D721Med (cell line): ENCODE measurements at regions not wholly inside any gene's neighbourhood (a gene's known extent, or its start where the extent isn't known, plus 50 kb on each side); places are given as distances from the start of the nearest gene placed in this dataset.

Source experiments
- DNase-seq: peaks from one replicate; pipeline ENCODE4 v3.0.0; 2011; ENCODE audit warnings: low spot score; ENCODE audit not compliant: insufficient read length
- FAIRE-seq: peaks from 2 replicates; lab custom pipeline; 2011; peaks lifted over from hg19 to GRCh38; lab: Jason Lieb, UNC
- TF ChIP-seq, protein P1 (sequence below): IDR thresholded peaks from 2 replicates; pipeline ENCODE4 v1.5.1; 2012; ENCODE audit warnings: mild to moderate bottlenecking, control low read depth; ENCODE audit not compliant: insufficient read depth; ENCODE audit errors: missing control alignments

DNA sequence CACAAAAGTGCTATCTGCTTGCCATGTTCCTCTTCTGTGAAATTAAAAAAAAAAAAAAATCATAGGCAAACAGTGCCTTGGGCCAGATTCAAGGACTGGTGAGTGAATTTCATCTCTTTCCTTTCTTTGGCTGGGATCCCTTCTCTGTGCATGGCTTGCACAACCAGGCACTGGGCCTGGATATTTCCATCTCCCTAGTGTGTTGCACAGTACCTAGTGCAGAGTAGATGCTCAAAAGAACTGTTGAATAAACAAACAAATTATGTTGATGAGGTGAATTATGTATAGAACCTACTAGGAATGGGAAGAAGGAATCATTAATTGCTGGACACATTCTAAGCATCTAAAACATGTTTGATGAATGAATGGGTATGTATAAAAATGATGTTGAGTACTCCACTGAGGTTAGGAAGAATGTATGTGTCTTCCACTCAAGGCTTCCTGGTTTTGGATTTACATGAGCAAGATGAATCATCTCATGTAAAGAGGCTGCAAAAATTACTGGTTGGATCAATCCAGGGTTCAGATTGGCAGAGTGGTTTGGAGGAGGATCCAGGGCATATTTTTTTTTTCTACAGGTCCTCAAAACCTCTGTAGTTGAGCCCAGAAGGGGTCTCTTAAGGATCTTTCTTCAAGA, 93.2 kb downstream of the EMP1 start:
- no peak for DNase-seq
- no peak for FAIRE-seq
- TF ChIP-seq, protein P1, sequence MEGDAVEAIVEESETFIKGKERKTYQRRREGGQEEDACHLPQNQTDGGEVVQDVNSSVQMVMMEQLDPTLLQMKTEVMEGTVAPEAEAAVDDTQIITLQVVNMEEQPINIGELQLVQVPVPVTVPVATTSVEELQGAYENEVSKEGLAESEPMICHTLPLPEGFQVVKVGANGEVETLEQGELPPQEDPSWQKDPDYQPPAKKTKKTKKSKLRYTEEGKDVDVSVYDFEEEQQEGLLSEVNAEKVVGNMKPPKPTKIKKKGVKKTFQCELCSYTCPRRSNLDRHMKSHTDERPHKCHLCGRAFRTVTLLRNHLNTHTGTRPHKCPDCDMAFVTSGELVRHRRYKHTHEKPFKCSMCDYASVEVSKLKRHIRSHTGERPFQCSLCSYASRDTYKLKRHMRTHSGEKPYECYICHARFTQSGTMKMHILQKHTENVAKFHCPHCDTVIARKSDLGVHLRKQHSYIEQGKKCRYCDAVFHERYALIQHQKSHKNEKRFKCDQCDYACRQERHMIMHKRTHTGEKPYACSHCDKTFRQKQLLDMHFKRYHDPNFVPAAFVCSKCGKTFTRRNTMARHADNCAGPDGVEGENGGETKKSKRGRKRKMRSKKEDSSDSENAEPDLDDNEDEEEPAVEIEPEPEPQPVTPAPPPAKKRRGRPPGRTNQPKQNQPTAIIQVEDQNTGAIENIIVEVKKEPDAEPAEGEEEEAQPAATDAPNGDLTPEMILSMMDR: no peak

DNA sequence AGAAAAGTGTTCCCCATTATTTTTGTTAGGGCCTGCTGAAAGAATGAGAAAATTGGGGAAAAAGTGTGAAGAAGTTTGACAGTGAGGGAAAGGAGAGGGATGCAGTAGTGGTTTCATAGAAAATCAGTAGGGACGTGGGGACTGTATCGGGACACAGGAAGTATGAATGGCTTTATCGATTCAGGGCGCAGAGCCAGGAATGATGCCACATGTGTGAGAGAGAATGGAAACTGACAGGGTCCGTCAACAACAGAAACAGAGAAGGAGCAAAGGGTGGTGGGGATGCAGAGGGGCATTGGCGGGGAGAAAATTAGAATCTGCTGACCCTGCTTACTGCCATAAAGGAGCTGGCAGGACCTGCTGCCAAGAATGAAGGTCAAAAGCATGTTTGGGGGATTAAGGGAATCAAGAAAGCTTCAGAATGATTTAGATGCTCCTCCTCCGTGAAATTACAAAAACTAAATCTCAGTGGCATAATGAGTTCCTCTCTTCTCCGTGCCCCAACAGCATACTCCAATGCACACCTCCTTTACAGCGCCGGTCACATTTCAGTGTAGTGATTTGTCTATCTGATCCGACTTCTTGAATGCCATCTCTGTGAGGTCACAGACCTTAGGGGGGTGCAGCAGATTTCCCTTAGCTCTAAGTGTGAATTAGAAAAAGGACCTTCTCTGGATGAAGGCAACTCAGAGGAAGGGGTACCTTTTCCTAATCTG, 92.6 kb downstream of the EMP1 start:
- DNase-seq (no peak), FAIRE-seq (no peak)
- TF ChIP-seq, protein P1: no peak

DNA sequence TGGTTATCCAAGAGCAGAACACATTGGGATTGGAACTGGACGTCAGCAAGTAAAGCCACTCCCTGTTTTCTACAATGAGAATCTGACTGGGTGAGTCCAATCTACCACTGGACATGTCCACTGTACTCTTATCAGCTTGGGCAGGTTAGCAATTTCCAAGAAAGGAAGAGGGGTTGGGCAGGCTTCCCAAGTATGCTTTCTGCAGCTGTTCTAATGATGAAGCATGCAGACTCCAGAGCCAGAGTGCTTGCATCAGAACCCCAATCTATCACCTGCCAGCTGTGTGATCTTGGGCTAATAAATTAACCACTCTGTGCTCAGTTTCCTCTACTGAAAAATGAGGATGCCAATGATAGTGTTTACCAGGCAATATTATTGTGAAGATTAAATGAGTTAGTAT, 92.0 kb downstream of the EMP1 start:
- DNase-seq (no peak), FAIRE-seq (no peak)
- TF ChIP-seq, protein P1: no peak

DNA sequence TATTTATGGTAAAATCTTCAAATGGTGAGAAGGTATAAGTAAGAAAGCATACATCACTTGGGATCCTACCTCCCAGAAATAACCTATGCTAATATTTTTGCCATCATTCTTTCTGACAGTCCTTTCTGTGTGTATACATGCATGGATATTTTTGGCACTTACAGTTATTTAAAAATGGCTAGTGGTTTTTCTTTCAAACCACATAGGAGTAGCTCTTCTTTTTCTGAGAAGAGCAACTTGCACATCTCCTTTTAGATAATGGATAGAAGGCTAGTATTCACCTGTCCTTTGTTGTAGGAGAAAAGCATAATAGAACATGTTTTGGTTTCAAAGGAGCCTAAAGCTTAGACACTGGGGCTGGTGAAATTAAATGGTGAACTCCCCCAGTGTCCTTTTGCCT, 87.3 kb downstream of the EMP1 start:
- no peak for FAIRE-seq
- TF ChIP-seq, protein P1: no peak
- no peak for DNase-seq

DNA sequence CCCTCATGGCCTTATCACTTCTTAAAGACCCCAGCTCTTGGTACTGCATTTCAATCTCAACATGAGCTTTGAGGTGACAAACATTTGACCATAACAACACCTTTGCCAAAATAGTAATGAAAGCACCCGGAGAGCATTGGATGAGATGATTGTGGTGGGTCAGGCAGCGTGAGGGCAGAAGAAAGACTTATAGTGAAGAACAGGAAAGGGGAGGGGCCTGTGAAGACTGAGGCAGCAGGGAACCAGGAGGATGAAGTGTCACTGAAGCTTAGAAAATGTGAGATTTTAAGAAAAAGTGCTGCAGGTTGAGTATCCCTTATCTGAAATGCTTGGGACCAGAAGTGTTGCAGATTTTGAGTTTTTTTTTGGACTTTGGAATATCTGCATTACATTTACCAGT, 86.3 kb downstream of the EMP1 start:
- DNase-seq (no peak), FAIRE-seq (no peak)
- TF ChIP-seq, protein P1: no peak

DNA sequence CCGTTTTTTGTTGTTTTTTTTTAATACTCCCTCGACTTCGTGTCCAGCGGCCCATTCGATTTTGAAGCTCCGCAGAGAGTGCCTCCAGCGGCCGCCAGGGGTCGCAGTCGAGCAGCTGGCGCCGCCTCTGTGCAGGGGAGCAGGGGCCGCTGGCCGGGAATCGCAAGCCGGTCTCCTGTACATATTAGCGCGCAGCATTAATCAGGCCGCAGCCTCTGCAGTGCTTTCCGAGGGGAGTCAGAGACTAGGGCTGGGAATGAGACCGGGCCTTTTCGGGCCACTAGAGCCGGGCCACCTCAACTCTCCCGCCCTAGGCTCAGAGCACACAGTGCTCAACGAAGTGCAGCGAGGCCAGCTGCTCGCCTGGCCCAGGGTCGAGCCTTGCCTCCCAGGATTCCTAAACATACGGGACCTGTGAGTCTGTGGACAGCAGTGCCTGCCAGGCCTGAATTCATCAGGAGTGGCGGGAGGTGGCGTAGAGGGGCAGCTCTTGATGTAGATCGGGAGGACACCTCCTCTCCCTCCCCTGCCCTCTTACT, 81.8 kb downstream of the EMP1 start:
- FAIRE-seq (no peak), DNase-seq (peak; percentile 74)
- TF ChIP-seq, protein P1: peak; percentile 88

DNA sequence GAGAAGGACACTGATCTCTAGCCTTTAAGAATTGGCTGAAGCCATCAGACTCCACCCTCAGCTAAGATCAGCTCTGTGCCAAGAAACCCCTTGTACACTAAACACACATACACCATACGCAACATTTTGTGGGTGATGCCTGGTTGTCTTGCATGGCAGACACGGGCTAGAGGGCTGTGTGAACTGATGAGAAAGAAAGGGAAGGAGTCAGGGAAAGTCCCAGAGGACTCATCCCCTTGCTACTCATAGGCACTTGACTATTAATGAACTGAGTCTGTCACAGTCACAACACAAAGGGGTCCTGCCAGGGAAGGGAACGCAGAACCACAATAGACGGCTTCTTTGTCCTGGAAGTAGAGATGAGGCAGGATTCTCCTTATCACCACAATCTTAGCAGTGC, 80.8 kb downstream of the EMP1 start:
- TF ChIP-seq, protein P1: no peak
- FAIRE-seq: no peak
- DNase-seq: no peak
